ENCODE measurements at regions not wholly inside any gene's neighbourhood (a gene's known extent, or its start where the extent isn't known, plus 50 kb on each side); places are given as distances from the start of the nearest gene placed in this dataset.

- no peak for DNase-seq (ENCODE audit: low spot score)
These were observed 53.2 kb upstream of the CDK13 start for GRCh38 chr7:39896840-39897239.

GRCh38 chr7:39898867-39899266, 51.2 kb upstream of the CDK13 start:
- no peak for DNase-seq (ENCODE audit: low spot score)
- no peak for TF ChIP-seq CTCF (IDR thresholded peaks at IDR 0.05; ENCODE audit: extremely low read depth, missing control alignments)

More at GRCh38 chr7:39896840-39897239, 53.2 kb upstream of the CDK13 start:
- TF ChIP-seq CTCF (IDR thresholded peaks at IDR 0.05; ENCODE audit: extremely low read depth, missing control alignments) = no peak
